ENCODE measurements at regions not wholly inside any gene's neighbourhood (a gene's known extent, or its start where the extent isn't known, plus 50 kb on each side); places are given as distances from the start of the nearest gene placed in this dataset.

DNA sequence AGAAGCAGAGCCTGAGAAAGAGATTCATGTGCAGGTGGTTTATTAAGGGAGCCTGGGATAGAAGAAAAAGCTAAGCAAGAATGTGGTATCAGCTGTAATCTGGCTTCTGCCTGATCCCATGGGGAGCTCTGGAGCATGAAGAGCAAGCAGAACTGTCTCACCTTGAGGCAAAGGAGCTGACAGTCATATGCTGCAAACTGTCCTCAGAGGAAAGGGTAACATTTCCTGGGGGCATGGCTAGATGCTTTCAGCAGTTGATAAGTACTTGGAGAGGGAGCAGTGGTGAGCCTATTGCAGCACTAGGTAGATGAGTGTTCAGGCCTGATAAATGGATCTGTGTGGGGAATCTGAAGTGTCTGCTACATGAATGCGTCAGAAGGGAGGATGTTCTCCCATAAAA is 621.5 kb upstream of the BTBD3 start:
- TF ChIP-seq, protein P1, sequence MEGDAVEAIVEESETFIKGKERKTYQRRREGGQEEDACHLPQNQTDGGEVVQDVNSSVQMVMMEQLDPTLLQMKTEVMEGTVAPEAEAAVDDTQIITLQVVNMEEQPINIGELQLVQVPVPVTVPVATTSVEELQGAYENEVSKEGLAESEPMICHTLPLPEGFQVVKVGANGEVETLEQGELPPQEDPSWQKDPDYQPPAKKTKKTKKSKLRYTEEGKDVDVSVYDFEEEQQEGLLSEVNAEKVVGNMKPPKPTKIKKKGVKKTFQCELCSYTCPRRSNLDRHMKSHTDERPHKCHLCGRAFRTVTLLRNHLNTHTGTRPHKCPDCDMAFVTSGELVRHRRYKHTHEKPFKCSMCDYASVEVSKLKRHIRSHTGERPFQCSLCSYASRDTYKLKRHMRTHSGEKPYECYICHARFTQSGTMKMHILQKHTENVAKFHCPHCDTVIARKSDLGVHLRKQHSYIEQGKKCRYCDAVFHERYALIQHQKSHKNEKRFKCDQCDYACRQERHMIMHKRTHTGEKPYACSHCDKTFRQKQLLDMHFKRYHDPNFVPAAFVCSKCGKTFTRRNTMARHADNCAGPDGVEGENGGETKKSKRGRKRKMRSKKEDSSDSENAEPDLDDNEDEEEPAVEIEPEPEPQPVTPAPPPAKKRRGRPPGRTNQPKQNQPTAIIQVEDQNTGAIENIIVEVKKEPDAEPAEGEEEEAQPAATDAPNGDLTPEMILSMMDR (IDR thresholded peaks at IDR 0.05), result no peak
- TF ChIP-seq POLR2A (IDR thresholded peaks at IDR 0.05), result no peak

Measured in Peyer's patch (tissue), 4 donors.